Smooth muscle cell (in vitro differentiated cells): ENCODE measurements at regions not wholly inside any gene's neighbourhood (a gene's known extent, or its start where the extent isn't known, plus 50 kb on each side); places are given as distances from the start of the nearest gene placed in this dataset.
"Not testable (repeated sequence)": the region's sequence is repeated elsewhere in the genome, so short reads cannot be mapped to it uniquely, and the experiment has no call there.

ENCODE experiments used
- DNase-seq: peaks from one replicate; lab custom pipeline; 2025; ENCODE audit not compliant: unreplicated experiment; lab: John Stamatoyannopoulos, UW
- H2AFZ ChIP-seq: fragments of 200-600 bp; sonication (generic); 2 replicates; pipeline ENCODE4 v1.6.0; 2016; ENCODE audit warnings: antibody characterized with exemption, low read depth, mild to moderate bottlenecking
- H3F3A ChIP-seq: fragments of 200-600 bp; sonication (generic); 2 replicates; pipeline ENCODE4 v1.6.0; 2017; ENCODE audit warnings: antibody characterized with exemption, low read depth
- H3K27ac ChIP-seq: fragments of 200-600 bp; sonication (generic); 2 replicates; pipeline ENCODE4 v1.5.1; 2016; ENCODE audit warnings: low read depth, mild to moderate bottlenecking
- H3K27me3 ChIP-seq: fragments of 200-600 bp; sonication (generic); 2 replicates; pipeline ENCODE4 v1.6.1; 2016; ENCODE audit warnings: low read depth, mild to moderate bottlenecking
- H3K36me3 ChIP-seq: fragments of 200-600 bp; sonication (generic); 2 replicates; pipeline ENCODE4 v1.5.1; 2016; ENCODE audit warnings: low read depth
- H3K4me1 ChIP-seq: fragments of 200-600 bp; sonication (generic); 2 replicates; pipeline ENCODE4 v1.5.1; 2016; ENCODE audit warnings: low read depth
- H3K4me2 ChIP-seq: fragments of 200-600 bp; sonication (generic); 2 replicates; pipeline ENCODE4 v1.6.0; 2016; ENCODE audit warnings: mild to moderate bottlenecking
- H3K4me3 ChIP-seq: fragments of 200-600 bp; sonication (generic); 2 replicates; pipeline ENCODE4 v1.5.1; 2016; ENCODE audit warnings: mild to moderate bottlenecking
- H3K79me2 ChIP-seq: fragments of 200-600 bp; sonication (generic); 2 replicates; pipeline ENCODE4 v1.6.0; 2016; ENCODE audit warnings: low read depth, mild to moderate bottlenecking
- H3K9ac ChIP-seq: fragments of 200-600 bp; sonication (generic); 2 replicates; pipeline ENCODE4 v1.6.0; 2016; ENCODE audit warnings: low read depth
- H3K9me3 ChIP-seq: fragments of 200-600 bp; sonication (generic); replicated peaks from 2 replicates; pipeline ENCODE4 v1.5.1; 2016; ENCODE audit warnings: low read depth
- H4K20me1 ChIP-seq: fragments of 200-600 bp; sonication (generic); 2 replicates; pipeline ENCODE4 v1.6.0; 2016; ENCODE audit warnings: low read depth
- WGBS: methylation state at CpG from one replicate; pipeline ENCODE4 v1.1.7; 2016; ENCODE audit warnings: low lambda C conversion rate; 5-methylcytosine and 5-hydroxymethylcytosine counted together
- TF ChIP-seq, protein P1 (sequence below): fragments of 200-600 bp; sonication (generic); IDR thresholded peaks from 2 replicates; pipeline ENCODE4 v1.5.1; 2017; ENCODE audit warnings: borderline replicate concordance, mild to moderate bottlenecking, antibody characterized with exemption; ENCODE audit not compliant: insufficient read depth, poor library complexity, severe bottlenecking

GRCh38 chr12:9404469-9405260, 196.5 kb upstream of the PZP start:
- Histone ChIP-seq H3K27ac (no peak overlapping the region), H3K9ac (no peak overlapping the region), H3K9me3 (no peaks in the 10 kb centered on the region), H3K27me3 (no peaks in the 10 kb centered on the region), H3F3A (no peaks in the 10 kb centered on the region), H4K20me1 (no peaks in the 10 kb centered on the region), H3K4me1 (no peaks in the 10 kb centered on the region), H2AFZ (no peak overlapping the region), H3K4me2 (no peak overlapping the region), H3K36me3 (no peaks in the 10 kb centered on the region), H3K4me3 (no peak overlapping the region), H3K79me2 (no peaks in the 10 kb centered on the region)
- no peak for DNase-seq
- TF ChIP-seq, protein P1, sequence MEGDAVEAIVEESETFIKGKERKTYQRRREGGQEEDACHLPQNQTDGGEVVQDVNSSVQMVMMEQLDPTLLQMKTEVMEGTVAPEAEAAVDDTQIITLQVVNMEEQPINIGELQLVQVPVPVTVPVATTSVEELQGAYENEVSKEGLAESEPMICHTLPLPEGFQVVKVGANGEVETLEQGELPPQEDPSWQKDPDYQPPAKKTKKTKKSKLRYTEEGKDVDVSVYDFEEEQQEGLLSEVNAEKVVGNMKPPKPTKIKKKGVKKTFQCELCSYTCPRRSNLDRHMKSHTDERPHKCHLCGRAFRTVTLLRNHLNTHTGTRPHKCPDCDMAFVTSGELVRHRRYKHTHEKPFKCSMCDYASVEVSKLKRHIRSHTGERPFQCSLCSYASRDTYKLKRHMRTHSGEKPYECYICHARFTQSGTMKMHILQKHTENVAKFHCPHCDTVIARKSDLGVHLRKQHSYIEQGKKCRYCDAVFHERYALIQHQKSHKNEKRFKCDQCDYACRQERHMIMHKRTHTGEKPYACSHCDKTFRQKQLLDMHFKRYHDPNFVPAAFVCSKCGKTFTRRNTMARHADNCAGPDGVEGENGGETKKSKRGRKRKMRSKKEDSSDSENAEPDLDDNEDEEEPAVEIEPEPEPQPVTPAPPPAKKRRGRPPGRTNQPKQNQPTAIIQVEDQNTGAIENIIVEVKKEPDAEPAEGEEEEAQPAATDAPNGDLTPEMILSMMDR, result no peak
- 91% methylated on average over 30 of the region's 39 CpGs for WGBS

GRCh38 chr12:9404031-9404430, 195.8 kb upstream of the PZP start:
- Histone ChIP-seq H2AFZ (no peak overlapping the region), H3K27ac (no peak overlapping the region), H3K36me3 (no peaks in the 10 kb centered on the region), H3K9ac (no peak overlapping the region), H3K79me2 (no peaks in the 10 kb centered on the region), H3K4me1 (no peaks in the 10 kb centered on the region), H3K4me3 (no peak overlapping the region), H4K20me1 (no peaks in the 10 kb centered on the region), H3F3A (no peaks in the 10 kb centered on the region), H3K9me3 (no peaks in the 10 kb centered on the region), H3K4me2 (no peak overlapping the region), H3K27me3 (no peaks in the 10 kb centered on the region)
- 95% methylated on average over 14 of the region's 20 CpGs for WGBS
- no peak for DNase-seq
- TF ChIP-seq, protein P1, result no peak

- H4K20me1 ChIP-seq, H3K27me3 ChIP-seq, H2AFZ ChIP-seq, H3K4me2 ChIP-seq, H3K27ac ChIP-seq, H3F3A ChIP-seq, H3K4me3 ChIP-seq, H3K9me3 ChIP-seq, H3K79me2 ChIP-seq, DNase-seq, H3K4me1 ChIP-seq, H3K9ac ChIP-seq, H3K36me3 ChIP-seq: not testable (repeated sequence)
- 97% methylated on average over 6 of the region's 29 CpGs for WGBS
Observed at GRCh38 chr12:9402432-9403040, 194.3 kb upstream of the PZP start.

DNA sequence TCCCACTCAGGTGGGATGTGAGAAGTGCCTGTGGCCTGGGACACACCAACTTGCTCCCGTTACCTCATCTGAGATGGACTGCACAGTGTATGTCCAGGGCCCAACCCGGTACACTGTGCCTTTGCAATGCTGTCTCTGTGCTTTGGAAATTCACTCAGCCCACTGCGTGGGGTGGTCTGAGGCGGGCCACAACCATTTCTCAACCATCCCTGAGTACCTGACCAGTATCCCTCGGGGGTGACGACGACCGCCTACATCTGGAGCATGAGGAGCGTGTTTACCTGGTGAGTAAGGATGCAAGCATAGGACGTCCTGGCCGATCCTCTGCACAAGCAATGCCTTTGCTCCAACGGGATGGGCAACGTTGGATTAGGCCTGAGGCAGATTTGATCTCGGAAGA, 188.2 kb upstream of the PZP start:
- not testable (repeated sequence) for H3K27me3 ChIP-seq, H2AFZ ChIP-seq, DNase-seq, H3K9me3 ChIP-seq, H3K4me3 ChIP-seq, H3K36me3 ChIP-seq, H3K9ac ChIP-seq, H3F3A ChIP-seq, H3K79me2 ChIP-seq, H3K27ac ChIP-seq, H3K4me2 ChIP-seq, H4K20me1 ChIP-seq, H3K4me1 ChIP-seq
- 88% methylated on average over 14 of the region's 14 CpGs for WGBS

DNA sequence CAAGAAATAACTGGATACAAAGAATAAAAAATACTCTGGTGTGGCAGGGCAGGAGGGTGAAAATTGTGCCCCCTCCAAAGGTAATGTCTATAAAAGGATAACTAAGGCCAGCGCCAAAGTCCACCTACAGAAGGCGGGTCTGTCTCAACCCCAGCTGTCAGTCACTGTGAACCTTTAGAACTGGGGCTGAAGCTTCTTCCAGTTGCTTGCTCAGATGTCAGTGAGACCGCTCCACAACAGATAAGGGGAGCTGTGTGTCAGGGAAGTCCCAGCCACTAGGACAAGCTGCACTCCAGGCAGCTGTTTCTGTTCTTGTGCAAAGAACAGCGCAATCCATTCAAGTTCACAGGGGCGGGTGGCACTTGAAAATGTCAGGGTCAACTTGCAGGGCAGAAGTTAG, 187.0 kb upstream of the PZP start:
- not testable (repeated sequence) for H3K9ac ChIP-seq, H3K9me3 ChIP-seq, H2AFZ ChIP-seq, H3K79me2 ChIP-seq, H3K27ac ChIP-seq, H3F3A ChIP-seq, H4K20me1 ChIP-seq, H3K27me3 ChIP-seq, DNase-seq, H3K4me1 ChIP-seq, H3K4me3 ChIP-seq, H3K36me3 ChIP-seq, H3K4me2 ChIP-seq
- 90% methylated on average over 2 of the region's 5 CpGs for WGBS
